OCI-LY1 (cell line): ENCODE measurements at regions not wholly inside any gene's neighbourhood (a gene's known extent, or its start where the extent isn't known, plus 50 kb on each side); places are given as distances from the start of the nearest gene placed in this dataset.
"Not testable (repeated sequence)": the region's sequence is repeated elsewhere in the genome, so short reads cannot be mapped to it uniquely, and the experiment has no call there.

Experiments
- EZH2 ChIP-seq: fragments of 200-600 bp; sonication (generic), shearing (Covaris generic); IDR thresholded peaks from 2 replicates; pipeline ENCODE4 v1.8.0; 2017; ENCODE audit warnings: borderline replicate concordance, mixed run types, mild to moderate bottlenecking, antibody characterized with exemption, low read length, moderate library complexity, mixed read lengths
- TF ChIP-seq, protein P1 (sequence below): fragments of 200-600 bp; sonication (generic), shearing (Covaris generic); IDR thresholded peaks from 2 replicates; pipeline ENCODE4 v1.5.1; 2017; ENCODE audit warnings: mild to moderate bottlenecking, antibody characterized with exemption, low read length, moderate library complexity, mixed read lengths

DNA sequence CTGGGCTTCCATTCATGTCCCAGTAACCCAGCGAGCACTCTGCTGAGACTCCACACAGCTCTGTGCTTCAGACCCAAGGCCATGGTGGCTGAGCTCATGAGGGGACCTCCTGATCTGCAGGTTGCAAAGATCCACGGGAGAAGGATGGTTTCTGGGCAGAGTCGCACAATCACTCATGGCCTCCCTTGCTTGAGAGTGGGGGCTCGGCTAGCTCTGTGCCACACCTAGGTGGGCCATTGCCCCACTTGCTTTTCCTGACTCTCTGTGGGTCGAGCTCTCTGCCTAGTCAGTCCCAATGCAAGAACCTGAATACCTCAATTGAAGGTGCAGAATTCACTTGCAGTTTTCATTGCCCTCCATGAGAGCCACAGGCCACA is 3958.4 kb upstream of the OR11H1 start:
- TF ChIP-seq, protein P1, sequence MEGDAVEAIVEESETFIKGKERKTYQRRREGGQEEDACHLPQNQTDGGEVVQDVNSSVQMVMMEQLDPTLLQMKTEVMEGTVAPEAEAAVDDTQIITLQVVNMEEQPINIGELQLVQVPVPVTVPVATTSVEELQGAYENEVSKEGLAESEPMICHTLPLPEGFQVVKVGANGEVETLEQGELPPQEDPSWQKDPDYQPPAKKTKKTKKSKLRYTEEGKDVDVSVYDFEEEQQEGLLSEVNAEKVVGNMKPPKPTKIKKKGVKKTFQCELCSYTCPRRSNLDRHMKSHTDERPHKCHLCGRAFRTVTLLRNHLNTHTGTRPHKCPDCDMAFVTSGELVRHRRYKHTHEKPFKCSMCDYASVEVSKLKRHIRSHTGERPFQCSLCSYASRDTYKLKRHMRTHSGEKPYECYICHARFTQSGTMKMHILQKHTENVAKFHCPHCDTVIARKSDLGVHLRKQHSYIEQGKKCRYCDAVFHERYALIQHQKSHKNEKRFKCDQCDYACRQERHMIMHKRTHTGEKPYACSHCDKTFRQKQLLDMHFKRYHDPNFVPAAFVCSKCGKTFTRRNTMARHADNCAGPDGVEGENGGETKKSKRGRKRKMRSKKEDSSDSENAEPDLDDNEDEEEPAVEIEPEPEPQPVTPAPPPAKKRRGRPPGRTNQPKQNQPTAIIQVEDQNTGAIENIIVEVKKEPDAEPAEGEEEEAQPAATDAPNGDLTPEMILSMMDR, result not testable (repeated sequence)
- TF ChIP-seq EZH2, result not testable (repeated sequence)
